ENCODE measurements at regions not wholly inside any gene's neighbourhood (a gene's known extent, or its start where the extent isn't known, plus 50 kb on each side); places are given as distances from the start of the nearest gene placed in this dataset.

GRCh38 chr17:36870720-36870999 lies 66.6 kb upstream of the LHX1 start:
- peaks cover 0 to 5% (median 0%) of the 10 kb centered on the region in 5 experiments for H3K9me3 ChIP-seq (ENCODE audit: control extremely low read depth in 1 of 5, control insufficient read depth in 4 of 5, insufficient read depth in 2 of 5, low read depth in 1 of 5, low read length in 4 of 5)
- no CpG with 5 or more reads among the region's 1 CpG for WGBS (ENCODE audit: insufficient coverage)
- no peak overlapping the region for H3K4me3 ChIP-seq (ENCODE audit: control insufficient read depth in 1 of 7, extremely low read depth in 1 of 7, insufficient read depth in 4 of 7, low read depth in 2 of 7, low read length in 6 of 7)
- H3K4me1 ChIP-seq (ENCODE audit: control extremely low read depth in 1 of 4, control insufficient read depth in 4 of 4, insufficient read depth in 4 of 4, low read length in 3 of 4) = no peaks in the 10 kb centered on the region
- H3K36me3 ChIP-seq (ENCODE audit: control insufficient read depth in 4 of 4, insufficient read depth in 4 of 4, low read length in 3 of 4) = no peaks in the 10 kb centered on the region
- DNase-seq = no peak
- no peak overlapping the region for H3K27ac ChIP-seq (ENCODE audit: insufficient read depth in 1 of 2, low read depth in 1 of 2, low read length in 2 of 2, poor library complexity in 1 of 2, severe bottlenecking in 2 of 2)
- CTCF ChIA-PET = no interaction called here
- POLR2A ChIA-PET = no interaction called here
- H3K27me3 ChIP-seq (replicated peaks in 2 of 5; ENCODE audit: control insufficient read depth in 4 of 5, insufficient read depth in 5 of 5, low read length in 4 of 5) = peaks cover 0 to 21% (median 12%) of the 10 kb centered on the region in 5 experiments

GRCh38 chr17:36875698-36876293 lies 61.5 kb upstream of the LHX1 start:
- whole genome bisulfite sequencing (ENCODE audit: insufficient coverage) = 80% methylated on average over 10 of the region's 10 CpGs
- Histone ChIP-seq H3K4me1 (ENCODE audit: control extremely low read depth in 1 of 4, control insufficient read depth in 4 of 4, insufficient read depth in 4 of 4, low read length in 3 of 4) (no peaks in the 10 kb centered on the region), H3K27ac (ENCODE audit: insufficient read depth in 1 of 2, low read depth in 1 of 2, low read length in 2 of 2, poor library complexity in 1 of 2, severe bottlenecking in 2 of 2) (no peak overlapping the region), H3K9me3 (ENCODE audit: control extremely low read depth in 1 of 5, control insufficient read depth in 4 of 5, insufficient read depth in 2 of 5, low read depth in 1 of 5, low read length in 4 of 5) (peaks cover 0 to 7% (median 0%) of the 10 kb centered on the region in 5 experiments), H3K36me3 (ENCODE audit: control insufficient read depth in 4 of 4, insufficient read depth in 4 of 4, low read length in 3 of 4) (no peaks in the 10 kb centered on the region), H3K4me3 (ENCODE audit: control insufficient read depth in 1 of 7, extremely low read depth in 1 of 7, insufficient read depth in 4 of 7, low read depth in 2 of 7, low read length in 6 of 7) (no peak overlapping the region), H3K27me3 (replicated peaks in 2 of 5; ENCODE audit: control insufficient read depth in 4 of 5, insufficient read depth in 5 of 5, low read length in 4 of 5) (peaks cover 0 to 12% (median 3%) of the 10 kb centered on the region in 5 experiments)
- DNase-seq = no peak
- ChIA-PET CTCF (no interaction called here), POLR2A (no interaction called here)

DNA sequence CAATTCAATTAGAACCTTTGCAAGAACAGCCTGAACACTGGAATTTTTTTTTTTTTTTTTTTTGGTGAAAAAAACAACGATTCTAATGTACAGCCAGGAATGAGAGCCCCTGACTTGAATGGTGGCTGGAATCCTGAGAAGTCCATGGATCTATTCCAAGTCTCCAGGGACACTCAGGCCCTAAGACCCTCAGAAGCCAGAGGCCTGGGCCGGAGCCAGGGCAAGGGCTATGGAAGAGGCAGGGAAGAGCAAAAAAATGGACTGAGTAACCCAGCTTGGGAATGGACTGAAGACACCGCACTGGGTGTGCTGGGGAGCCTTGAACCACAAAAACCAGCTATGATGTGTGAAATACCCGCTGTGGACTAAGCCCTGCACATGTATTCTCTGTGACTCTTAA lies 60.3 kb upstream of the LHX1 start:
- Histone ChIP-seq H3K9me3 (ENCODE audit: control extremely low read depth in 1 of 5, control insufficient read depth in 4 of 5, insufficient read depth in 2 of 5, low read depth in 1 of 5, low read length in 4 of 5) (peaks cover 0 to 15% (median 5%) of the 10 kb centered on the region in 5 experiments), H3K36me3 (ENCODE audit: control insufficient read depth in 4 of 4, insufficient read depth in 4 of 4, low read length in 3 of 4) (no peaks in the 10 kb centered on the region), H3K27me3 (replicated peaks in 2 of 5; ENCODE audit: control insufficient read depth in 4 of 5, insufficient read depth in 5 of 5, low read length in 4 of 5) (peaks cover 0 to 21% (median 5%) of the 10 kb centered on the region in 5 experiments), H3K4me1 (ENCODE audit: control extremely low read depth in 1 of 4, control insufficient read depth in 4 of 4, insufficient read depth in 4 of 4, low read length in 3 of 4) (no peaks in the 10 kb centered on the region), H3K4me3 (ENCODE audit: control insufficient read depth in 1 of 7, extremely low read depth in 1 of 7, insufficient read depth in 4 of 7, low read depth in 2 of 7, low read length in 6 of 7) (no peak overlapping the region), H3K27ac (ENCODE audit: insufficient read depth in 1 of 2, low read depth in 1 of 2, low read length in 2 of 2, poor library complexity in 1 of 2, severe bottlenecking in 2 of 2) (no peak overlapping the region)
- ChIA-PET CTCF (no interaction called here), POLR2A (no interaction called here)
- DNase-seq = no peak
- 92% methylated on average over 3 of the region's 4 CpGs for WGBS (ENCODE audit: insufficient coverage)

DNA sequence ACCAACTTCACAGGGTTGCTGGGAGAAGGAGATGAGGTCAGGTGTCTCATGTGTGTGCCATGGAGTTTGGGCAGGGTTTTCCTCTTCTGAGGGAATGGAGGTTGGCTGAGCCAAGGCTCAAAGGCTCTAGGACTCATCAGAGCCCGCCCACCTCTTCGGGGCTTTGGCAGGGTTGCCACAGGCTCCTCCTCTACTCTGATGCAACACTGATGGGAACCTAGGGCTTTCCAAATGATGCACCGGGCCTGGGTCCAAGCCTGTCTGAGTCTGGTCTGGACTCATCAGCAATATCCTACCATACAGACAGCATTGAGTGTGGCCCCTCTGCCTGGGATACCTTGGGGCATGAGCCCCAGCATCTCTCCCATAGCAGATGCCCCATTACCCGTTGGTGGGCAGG lies 59.5 kb upstream of the LHX1 start:
- DNase-seq = no peak
- H3K27ac ChIP-seq (ENCODE audit: insufficient read depth in 1 of 2, low read depth in 1 of 2, low read length in 2 of 2, poor library complexity in 1 of 2, severe bottlenecking in 2 of 2) = no peak overlapping the region
- 71% methylated on average over 1 of the region's 4 CpGs for whole genome bisulfite sequencing (ENCODE audit: insufficient coverage)
- peaks cover 0 to 26% (median 8%) of the 10 kb centered on the region in 5 experiments for H3K27me3 ChIP-seq (replicated peaks in 2 of 5; ENCODE audit: control insufficient read depth in 4 of 5, insufficient read depth in 5 of 5, low read length in 4 of 5)
- H3K9me3 ChIP-seq (ENCODE audit: control extremely low read depth in 1 of 5, control insufficient read depth in 4 of 5, insufficient read depth in 2 of 5, low read depth in 1 of 5, low read length in 4 of 5) = peaks cover 0 to 13% (median 5%) of the 10 kb centered on the region in 5 experiments
- H3K4me3 ChIP-seq (ENCODE audit: control insufficient read depth in 1 of 7, extremely low read depth in 1 of 7, insufficient read depth in 4 of 7, low read depth in 2 of 7, low read length in 6 of 7) = no peak overlapping the region
- POLR2A ChIA-PET = no interaction called here
- no peaks in the 10 kb centered on the region for H3K4me1 ChIP-seq (ENCODE audit: control extremely low read depth in 1 of 4, control insufficient read depth in 4 of 4, insufficient read depth in 4 of 4, low read length in 3 of 4)
- no peaks in the 10 kb centered on the region for H3K36me3 ChIP-seq (ENCODE audit: control insufficient read depth in 4 of 4, insufficient read depth in 4 of 4, low read length in 3 of 4)
- CTCF ChIA-PET = no interaction called here

- H3K36me3 ChIP-seq (ENCODE audit: control insufficient read depth in 4 of 4, insufficient read depth in 4 of 4, low read length in 3 of 4) = no peaks in the 10 kb centered on the region
- no peak overlapping the region for H3K27ac ChIP-seq (ENCODE audit: insufficient read depth in 1 of 2, low read depth in 1 of 2, low read length in 2 of 2, poor library complexity in 1 of 2, severe bottlenecking in 2 of 2)
- peaks cover 0 to 11% (median 5%) of the 10 kb centered on the region in 5 experiments for H3K9me3 ChIP-seq (ENCODE audit: control extremely low read depth in 1 of 5, control insufficient read depth in 4 of 5, insufficient read depth in 2 of 5, low read depth in 1 of 5, low read length in 4 of 5)
- POLR2A ChIA-PET = no interaction called here
- CTCF ChIA-PET = no interaction called here
- H3K4me1 ChIP-seq (ENCODE audit: control extremely low read depth in 1 of 4, control insufficient read depth in 4 of 4, insufficient read depth in 4 of 4, low read length in 3 of 4) = no peaks in the 10 kb centered on the region
- WGBS (ENCODE audit: insufficient coverage) = 80% methylated on average over 3 of the region's 4 CpGs
- H3K4me3 ChIP-seq (ENCODE audit: control insufficient read depth in 1 of 7, extremely low read depth in 1 of 7, insufficient read depth in 4 of 7, low read depth in 2 of 7, low read length in 6 of 7) = no peak overlapping the region
- H3K27me3 ChIP-seq (replicated peaks in 2 of 5; ENCODE audit: control insufficient read depth in 4 of 5, insufficient read depth in 5 of 5, low read length in 4 of 5) = peaks cover 0 to 26% (median 8%) of the 10 kb centered on the region in 5 experiments
- DNase-seq = no peak
These were observed 59.1 kb upstream of the LHX1 start for GRCh38 chr17:36878216-36878615.

GRCh38 chr17:36879027-36879426 lies 58.2 kb upstream of the LHX1 start:
- Histone ChIP-seq H3K4me3 (ENCODE audit: control insufficient read depth in 1 of 7, extremely low read depth in 1 of 7, insufficient read depth in 4 of 7, low read depth in 2 of 7, low read length in 6 of 7) (no peak overlapping the region), H3K36me3 (ENCODE audit: control insufficient read depth in 4 of 4, insufficient read depth in 4 of 4, low read length in 3 of 4) (no peaks in the 10 kb centered on the region), H3K4me1 (ENCODE audit: control extremely low read depth in 1 of 4, control insufficient read depth in 4 of 4, insufficient read depth in 4 of 4, low read length in 3 of 4) (no peaks in the 10 kb centered on the region), H3K27ac (ENCODE audit: insufficient read depth in 1 of 2, low read depth in 1 of 2, low read length in 2 of 2, poor library complexity in 1 of 2, severe bottlenecking in 2 of 2) (no peak overlapping the region), H3K27me3 (replicated peaks in 2 of 5; ENCODE audit: control insufficient read depth in 4 of 5, insufficient read depth in 5 of 5, low read length in 4 of 5) (peaks cover 0 to 34% (median 8%) of the 10 kb centered on the region in 5 experiments), H3K9me3 (ENCODE audit: control extremely low read depth in 1 of 5, control insufficient read depth in 4 of 5, insufficient read depth in 2 of 5, low read depth in 1 of 5, low read length in 4 of 5) (peaks cover 0 to 11% (median 5%) of the 10 kb centered on the region in 5 experiments)
- WGBS (ENCODE audit: insufficient coverage) = 100% methylated on average over 4 of the region's 4 CpGs
- ChIA-PET POLR2A (no interaction called here), CTCF (no interaction called here)
- no peak for DNase-seq

GRCh38 chr17:36879624-36880131 lies 57.6 kb upstream of the LHX1 start:
- H3K27ac ChIP-seq (ENCODE audit: insufficient read depth in 1 of 2, low read depth in 1 of 2, low read length in 2 of 2, poor library complexity in 1 of 2, severe bottlenecking in 2 of 2) = no peak overlapping the region
- H3K9me3 ChIP-seq (ENCODE audit: control extremely low read depth in 1 of 5, control insufficient read depth in 4 of 5, insufficient read depth in 2 of 5, low read depth in 1 of 5, low read length in 4 of 5) = peaks cover 0 to 11% (median 5%) of the 10 kb centered on the region in 5 experiments
- ChIA-PET POLR2A (no interaction called here), CTCF (no interaction called here)
- no peaks in the 10 kb centered on the region for H3K4me1 ChIP-seq (ENCODE audit: control extremely low read depth in 1 of 4, control insufficient read depth in 4 of 4, insufficient read depth in 4 of 4, low read length in 3 of 4)
- no peaks in the 10 kb centered on the region for H3K36me3 ChIP-seq (ENCODE audit: control insufficient read depth in 4 of 4, insufficient read depth in 4 of 4, low read length in 3 of 4)
- peaks cover 4 to 40% (median 8%) of the 10 kb centered on the region in 5 experiments for H3K27me3 ChIP-seq (replicated peaks in 2 of 5; ENCODE audit: control insufficient read depth in 4 of 5, insufficient read depth in 5 of 5, low read length in 4 of 5)
- no peak for DNase-seq
- H3K4me3 ChIP-seq (ENCODE audit: control insufficient read depth in 1 of 7, extremely low read depth in 1 of 7, insufficient read depth in 4 of 7, low read depth in 2 of 7, low read length in 6 of 7) = no peak overlapping the region
- WGBS (ENCODE audit: insufficient coverage) = 99% methylated on average over 8 of the region's 14 CpGs

All from common myeloid progenitor, CD34-positive (primary cell).